ENCODE measurements at regions not wholly inside any gene's neighbourhood (a gene's known extent, or its start where the extent isn't known, plus 50 kb on each side); places are given as distances from the start of the nearest gene placed in this dataset.

DNA sequence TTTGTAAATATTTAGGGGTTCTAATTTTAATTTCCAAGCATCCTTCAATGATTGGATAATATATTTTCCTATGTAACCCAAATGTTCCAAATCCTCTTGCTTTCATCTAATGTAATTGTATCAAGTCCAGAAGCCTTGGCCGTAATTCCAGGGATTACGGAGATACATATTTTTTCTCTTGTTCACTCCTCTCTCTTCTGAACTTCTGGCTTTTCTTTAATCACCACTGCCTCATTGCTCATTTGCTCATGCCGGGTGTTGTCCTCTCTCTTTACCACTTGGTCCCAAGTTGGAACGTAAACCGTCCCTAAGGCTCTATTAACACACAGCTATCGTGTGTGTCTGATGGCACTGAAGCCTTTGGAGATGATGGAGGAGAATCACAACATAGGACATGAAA, 188.7 kb upstream of the COL3A1 start:
- no TSS peak for BruUV-seq (replicated peaks)
- Mint-ChIP-seq H3K4me1 (ENCODE audit: low read depth, unreplicated experiment) (peaks cover 28% of the 10 kb centered on the region), H3K4me3 (ENCODE audit: unreplicated experiment) (no peak overlapping the region), H3K36me3 (ENCODE audit: insufficient read depth, unreplicated experiment) (no peaks in the 10 kb centered on the region), H3K27me3 (ENCODE audit: insufficient read depth, unreplicated experiment) (no peaks in the 10 kb centered on the region), H3K27ac (ENCODE audit: unreplicated experiment) (no peak overlapping the region), H3K9me3 (ENCODE audit: unreplicated experiment) (peaks cover 10% of the 10 kb centered on the region)
- H3K4me1 ChIP-seq: peaks cover 15% of the 10 kb centered on the region
- no peak overlapping the region for H3K4me3 ChIP-seq (ENCODE audit: low read depth, low read length)
- intact Hi-C loops (cut with micrococcal nuclease; ENCODE audit: unreplicated experiment): no loop called here
- H3K27me3 ChIP-seq (replicated peaks; ENCODE audit: control insufficient read depth, insufficient read depth, low read length): no peaks in the 10 kb centered on the region
- H3K36me3 ChIP-seq (ENCODE audit: control insufficient read depth, insufficient read depth, low read length): no peaks in the 10 kb centered on the region
- ChIA-PET POLR2A (no interaction called here), CTCF (no interaction called here)
- no peak for DNase-seq
- H3K9me3 ChIP-seq: no peaks in the 10 kb centered on the region
- TF ChIP-seq, protein P1, sequence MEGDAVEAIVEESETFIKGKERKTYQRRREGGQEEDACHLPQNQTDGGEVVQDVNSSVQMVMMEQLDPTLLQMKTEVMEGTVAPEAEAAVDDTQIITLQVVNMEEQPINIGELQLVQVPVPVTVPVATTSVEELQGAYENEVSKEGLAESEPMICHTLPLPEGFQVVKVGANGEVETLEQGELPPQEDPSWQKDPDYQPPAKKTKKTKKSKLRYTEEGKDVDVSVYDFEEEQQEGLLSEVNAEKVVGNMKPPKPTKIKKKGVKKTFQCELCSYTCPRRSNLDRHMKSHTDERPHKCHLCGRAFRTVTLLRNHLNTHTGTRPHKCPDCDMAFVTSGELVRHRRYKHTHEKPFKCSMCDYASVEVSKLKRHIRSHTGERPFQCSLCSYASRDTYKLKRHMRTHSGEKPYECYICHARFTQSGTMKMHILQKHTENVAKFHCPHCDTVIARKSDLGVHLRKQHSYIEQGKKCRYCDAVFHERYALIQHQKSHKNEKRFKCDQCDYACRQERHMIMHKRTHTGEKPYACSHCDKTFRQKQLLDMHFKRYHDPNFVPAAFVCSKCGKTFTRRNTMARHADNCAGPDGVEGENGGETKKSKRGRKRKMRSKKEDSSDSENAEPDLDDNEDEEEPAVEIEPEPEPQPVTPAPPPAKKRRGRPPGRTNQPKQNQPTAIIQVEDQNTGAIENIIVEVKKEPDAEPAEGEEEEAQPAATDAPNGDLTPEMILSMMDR (IDR thresholded peaks at IDR 0.05; ENCODE audit: insufficient read depth in 1 of 2, low read depth in 1 of 2, low read length in 1 of 2, severe bottlenecking in 1 of 2, unreplicated experiment in 1 of 2): no peak

DNA sequence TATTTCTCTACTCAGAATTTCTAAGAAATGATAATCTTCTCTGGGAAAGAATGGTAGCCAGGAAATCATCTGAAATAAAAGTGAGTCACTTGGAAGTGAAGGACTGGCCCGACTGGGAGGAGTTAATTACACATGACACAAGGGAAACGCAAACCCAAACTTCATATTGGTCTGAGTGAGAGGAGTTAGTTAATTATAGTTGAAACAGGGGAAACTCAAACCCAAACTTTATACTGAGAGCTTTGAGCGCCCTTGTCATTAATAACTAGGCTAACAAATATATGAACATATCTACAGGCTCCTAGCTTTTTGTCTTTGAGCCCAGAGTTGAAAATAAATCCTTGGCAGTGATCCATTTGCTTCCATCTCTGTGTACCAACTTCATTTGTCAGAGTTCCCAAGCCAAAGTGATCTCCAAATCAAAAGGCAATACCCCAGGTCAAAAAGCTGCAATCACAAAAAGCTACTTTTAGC, 187.8 kb upstream of the COL3A1 start:
- no peak overlapping the region for H3K4me3 Mint-ChIP-seq (ENCODE audit: unreplicated experiment)
- no TSS peak for BruUV-seq (replicated peaks)
- TF ChIP-seq, protein P1 (IDR thresholded peaks at IDR 0.05; ENCODE audit: insufficient read depth in 1 of 2, low read depth in 1 of 2, low read length in 1 of 2, severe bottlenecking in 1 of 2, unreplicated experiment in 1 of 2): no peak
- H3K27ac Mint-ChIP-seq (ENCODE audit: unreplicated experiment): peak overlapping the region; percentile 79
- Histone ChIP-seq H3K27me3 (replicated peaks; ENCODE audit: control insufficient read depth, insufficient read depth, low read length) (no peaks in the 10 kb centered on the region), H3K4me1 (peaks cover 15% of the 10 kb centered on the region), H3K4me3 (ENCODE audit: low read depth, low read length) (no peak overlapping the region), H3K36me3 (ENCODE audit: control insufficient read depth, insufficient read depth, low read length) (no peaks in the 10 kb centered on the region), H3K9me3 (no peaks in the 10 kb centered on the region)
- no peaks in the 10 kb centered on the region for H3K36me3 Mint-ChIP-seq (ENCODE audit: insufficient read depth, unreplicated experiment)
- DNase-seq: no peak
- intact Hi-C loops (cut with micrococcal nuclease; ENCODE audit: unreplicated experiment): no loop called here
- CTCF ChIA-PET: no interaction called here
- peaks cover 28% of the 10 kb centered on the region for H3K4me1 Mint-ChIP-seq (ENCODE audit: low read depth, unreplicated experiment)
- peaks cover 10% of the 10 kb centered on the region for H3K9me3 Mint-ChIP-seq (ENCODE audit: unreplicated experiment)
- POLR2A ChIA-PET: no interaction called here
- no peaks in the 10 kb centered on the region for H3K27me3 Mint-ChIP-seq (ENCODE audit: insufficient read depth, unreplicated experiment)

DNA sequence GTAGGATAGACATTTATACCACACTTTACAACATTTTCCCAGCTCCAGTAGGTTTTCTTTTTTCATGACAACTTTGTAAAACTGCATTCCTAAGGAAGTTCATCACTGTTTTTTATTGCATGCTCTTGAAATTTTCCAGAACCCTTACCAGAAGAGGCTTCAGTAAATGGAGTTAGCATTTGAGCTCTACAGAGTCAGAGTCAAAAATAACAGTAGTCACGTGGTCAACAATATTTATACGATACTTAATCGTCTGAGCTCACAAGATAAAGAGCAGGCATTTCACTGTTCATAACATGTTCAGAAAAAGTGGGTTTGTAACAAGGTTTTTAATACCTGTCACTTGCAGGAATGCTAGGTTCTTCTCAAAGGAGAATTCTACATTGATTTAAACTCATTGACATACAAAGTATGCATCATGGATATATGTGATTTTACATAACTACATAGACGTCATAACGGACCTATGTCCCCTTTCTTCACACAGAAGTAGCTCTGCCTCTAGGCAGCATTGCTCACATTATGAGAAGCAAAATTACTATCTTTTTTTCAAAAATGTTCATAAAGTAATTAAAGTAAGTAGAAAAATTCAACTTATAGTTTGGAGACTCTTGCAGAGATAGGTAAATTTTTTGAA, 187.0 kb upstream of the COL3A1 start:
- H3K4me3 ChIP-seq (ENCODE audit: low read depth, low read length): no peak overlapping the region
- Mint-ChIP-seq H3K36me3 (ENCODE audit: insufficient read depth, unreplicated experiment) (no peaks in the 10 kb centered on the region), H3K9me3 (ENCODE audit: unreplicated experiment) (peaks cover 10% of the 10 kb centered on the region), H3K27me3 (ENCODE audit: insufficient read depth, unreplicated experiment) (no peaks in the 10 kb centered on the region), H3K27ac (ENCODE audit: unreplicated experiment) (peak overlapping the region; percentile 79), H3K4me1 (ENCODE audit: low read depth, unreplicated experiment) (peaks cover 28% of the 10 kb centered on the region), H3K4me3 (ENCODE audit: unreplicated experiment) (no peak overlapping the region)
- TF ChIP-seq, protein P1 (IDR thresholded peaks at IDR 0.05; ENCODE audit: insufficient read depth in 1 of 2, low read depth in 1 of 2, low read length in 1 of 2, severe bottlenecking in 1 of 2, unreplicated experiment in 1 of 2): no peak
- POLR2A ChIA-PET: no interaction called here
- no peaks in the 10 kb centered on the region for H3K9me3 ChIP-seq
- no peaks in the 10 kb centered on the region for H3K27me3 ChIP-seq (replicated peaks; ENCODE audit: control insufficient read depth, insufficient read depth, low read length)
- no peaks in the 10 kb centered on the region for H3K36me3 ChIP-seq (ENCODE audit: control insufficient read depth, insufficient read depth, low read length)
- CTCF ChIA-PET: no interaction called here
- DNase-seq: no peak
- no TSS peak for BruUV-seq (replicated peaks)
- peaks cover 15% of the 10 kb centered on the region for H3K4me1 ChIP-seq
- intact Hi-C loops (cut with micrococcal nuclease; ENCODE audit: unreplicated experiment): no loop called here

Data from Caco-2 (cell line).